GM12872 (cell line): ENCODE measurements at regions not wholly inside any gene's neighbourhood (a gene's known extent, or its start where the extent isn't known, plus 50 kb on each side); places are given as distances from the start of the nearest gene placed in this dataset.

Source experiments
- TF ChIP-seq, protein P1 (sequence below): IDR thresholded peaks from 3 replicates; pipeline ENCODE4 v1.5.1; 2011; ENCODE audit warnings: low read depth, mild to moderate bottlenecking, low read length, moderate library complexity; ENCODE audit not compliant: insufficient read depth

DNA sequence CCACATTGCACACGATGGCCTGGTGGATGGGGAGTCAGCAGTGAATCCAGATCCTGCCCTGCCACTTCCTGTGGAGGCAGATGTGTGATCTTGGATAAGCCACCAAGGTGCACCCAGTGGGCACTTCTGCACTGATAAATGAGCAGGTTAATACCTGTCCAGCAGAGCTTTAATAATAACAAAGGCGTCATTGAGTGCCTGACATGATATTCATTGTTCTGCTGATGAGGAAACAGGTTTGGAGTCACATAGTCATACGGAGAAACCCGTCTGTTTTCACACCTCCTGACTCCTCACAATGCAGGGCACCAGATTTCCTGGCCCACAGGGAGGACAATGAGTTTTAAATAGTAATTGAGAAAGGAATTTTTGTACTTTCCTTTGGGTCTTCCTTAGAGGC, 324.6 kb upstream of the CDH5 start:
- TF ChIP-seq, protein P1, sequence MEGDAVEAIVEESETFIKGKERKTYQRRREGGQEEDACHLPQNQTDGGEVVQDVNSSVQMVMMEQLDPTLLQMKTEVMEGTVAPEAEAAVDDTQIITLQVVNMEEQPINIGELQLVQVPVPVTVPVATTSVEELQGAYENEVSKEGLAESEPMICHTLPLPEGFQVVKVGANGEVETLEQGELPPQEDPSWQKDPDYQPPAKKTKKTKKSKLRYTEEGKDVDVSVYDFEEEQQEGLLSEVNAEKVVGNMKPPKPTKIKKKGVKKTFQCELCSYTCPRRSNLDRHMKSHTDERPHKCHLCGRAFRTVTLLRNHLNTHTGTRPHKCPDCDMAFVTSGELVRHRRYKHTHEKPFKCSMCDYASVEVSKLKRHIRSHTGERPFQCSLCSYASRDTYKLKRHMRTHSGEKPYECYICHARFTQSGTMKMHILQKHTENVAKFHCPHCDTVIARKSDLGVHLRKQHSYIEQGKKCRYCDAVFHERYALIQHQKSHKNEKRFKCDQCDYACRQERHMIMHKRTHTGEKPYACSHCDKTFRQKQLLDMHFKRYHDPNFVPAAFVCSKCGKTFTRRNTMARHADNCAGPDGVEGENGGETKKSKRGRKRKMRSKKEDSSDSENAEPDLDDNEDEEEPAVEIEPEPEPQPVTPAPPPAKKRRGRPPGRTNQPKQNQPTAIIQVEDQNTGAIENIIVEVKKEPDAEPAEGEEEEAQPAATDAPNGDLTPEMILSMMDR: no peak

DNA sequence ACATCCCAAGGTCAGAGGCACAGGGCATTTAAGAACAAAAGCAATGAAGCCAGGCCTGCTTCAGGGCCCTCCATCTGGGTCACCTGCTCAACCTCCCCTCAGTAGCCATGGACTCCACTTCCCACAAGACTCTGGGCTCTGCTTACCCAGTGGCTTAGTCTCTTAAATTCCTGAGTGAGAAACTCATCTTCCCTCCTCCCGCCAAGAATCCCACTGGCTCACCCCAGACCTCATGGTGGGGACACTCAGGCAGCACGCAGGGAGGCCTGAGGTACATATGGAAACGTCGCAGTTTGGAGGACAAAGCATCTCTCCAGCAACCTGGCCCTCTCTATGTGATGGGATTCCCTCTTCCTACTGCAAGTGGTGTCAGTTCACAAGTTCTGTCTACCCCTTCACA, 326.7 kb upstream of the CDH5 start:
- TF ChIP-seq, protein P1: no peak

DNA sequence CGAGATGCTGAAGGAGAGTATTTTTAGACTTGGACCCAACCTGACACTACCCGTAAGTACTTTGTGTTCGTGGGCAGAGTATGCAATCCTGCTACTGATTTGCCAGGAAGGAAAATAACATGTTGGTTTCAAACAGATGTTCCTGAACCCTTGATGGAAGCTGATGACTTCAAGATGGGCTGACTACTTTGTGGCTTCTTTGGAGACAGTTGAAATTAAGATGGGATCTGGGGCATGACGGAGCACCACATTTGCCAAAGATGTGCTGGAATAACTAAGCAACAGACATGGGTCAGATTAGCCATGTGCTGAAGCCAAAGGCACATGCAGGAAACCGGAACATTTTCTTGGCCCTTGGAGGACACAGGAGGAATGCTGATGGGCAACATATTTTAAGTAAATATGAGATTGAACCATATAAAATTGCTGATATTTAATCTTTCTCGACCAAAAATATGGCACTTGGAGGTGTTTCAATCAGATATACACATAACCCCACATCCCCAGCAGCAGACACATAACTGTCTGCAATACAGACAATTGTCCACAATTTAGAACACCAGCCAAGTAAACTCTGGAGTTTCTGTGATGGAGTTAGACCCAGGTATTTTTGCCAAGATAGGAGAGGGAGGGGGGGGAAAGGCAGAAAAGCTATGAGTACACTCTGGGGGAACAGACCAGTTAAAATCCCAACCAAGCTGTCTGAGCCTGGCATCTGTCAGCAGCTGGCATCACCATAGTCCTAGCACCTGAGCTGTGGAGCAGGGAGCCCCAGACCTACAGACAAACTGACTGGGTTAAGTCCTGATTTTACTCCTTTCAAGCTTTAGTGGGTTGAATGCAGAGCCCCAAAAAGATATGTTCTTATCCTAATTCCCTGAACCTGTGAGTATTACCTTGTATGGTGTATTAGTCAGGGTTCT, 329.4 kb upstream of the CDH5 start:
- TF ChIP-seq, protein P1: no peak

DNA sequence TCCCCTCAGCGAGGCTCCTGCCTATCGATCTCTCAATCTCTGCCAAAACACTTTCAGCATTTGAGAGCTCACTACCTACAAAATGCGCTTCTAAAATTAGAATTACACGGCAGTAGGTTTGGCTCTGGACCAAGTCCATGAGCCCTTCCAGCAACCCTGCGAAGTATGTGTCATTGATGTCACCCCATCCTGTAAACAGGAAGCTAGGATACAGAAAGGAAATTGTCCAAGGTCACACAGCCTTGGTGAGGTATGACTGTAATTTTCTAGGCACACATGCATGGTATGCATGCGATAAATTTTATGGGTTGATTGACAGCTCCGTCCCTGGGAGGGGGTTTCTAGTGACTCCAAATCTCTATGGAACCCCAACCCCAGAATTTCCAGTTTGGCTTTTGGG, 330.3 kb upstream of the CDH5 start:
- TF ChIP-seq, protein P1: no peak

DNA sequence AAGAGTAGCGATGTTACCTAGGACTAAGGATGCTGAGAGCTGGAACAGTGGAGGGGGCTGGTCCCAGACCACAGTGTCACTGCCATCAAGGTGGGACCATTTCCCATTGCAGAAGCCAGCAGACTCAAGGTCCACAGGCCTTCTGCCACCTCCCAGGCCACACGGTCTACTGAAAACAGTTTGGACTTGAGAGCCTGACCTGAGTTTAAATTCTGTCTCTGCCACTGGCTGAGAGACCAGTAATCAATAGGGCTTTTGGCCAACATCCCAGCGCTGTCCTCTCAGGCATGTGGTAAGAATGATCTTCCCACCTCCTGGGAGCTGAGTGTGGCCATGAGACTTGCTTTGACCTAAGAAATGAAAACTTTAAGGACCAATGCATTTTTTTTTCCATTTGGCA, 331.4 kb upstream of the CDH5 start:
- TF ChIP-seq, protein P1: no peak

DNA sequence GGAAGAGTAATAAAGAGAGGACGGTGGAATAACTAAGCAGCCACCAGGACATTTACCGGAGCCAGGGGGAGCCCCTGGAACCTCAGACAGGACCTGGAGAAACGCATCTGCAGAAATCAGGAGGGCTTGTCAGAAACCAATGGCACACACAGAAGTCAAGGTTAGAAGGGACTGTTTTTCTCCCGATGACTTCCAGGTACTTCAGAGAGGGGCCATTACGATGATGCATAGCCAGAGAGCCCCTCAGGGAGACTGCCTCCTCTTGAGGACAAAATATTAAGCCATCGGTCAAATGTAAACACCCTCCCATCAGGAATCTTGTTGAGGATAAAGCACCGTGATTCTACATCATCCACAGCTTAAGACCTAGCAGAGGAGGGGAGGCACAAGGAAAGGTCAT, 333.6 kb upstream of the CDH5 start:
- TF ChIP-seq, protein P1: no peak

DNA sequence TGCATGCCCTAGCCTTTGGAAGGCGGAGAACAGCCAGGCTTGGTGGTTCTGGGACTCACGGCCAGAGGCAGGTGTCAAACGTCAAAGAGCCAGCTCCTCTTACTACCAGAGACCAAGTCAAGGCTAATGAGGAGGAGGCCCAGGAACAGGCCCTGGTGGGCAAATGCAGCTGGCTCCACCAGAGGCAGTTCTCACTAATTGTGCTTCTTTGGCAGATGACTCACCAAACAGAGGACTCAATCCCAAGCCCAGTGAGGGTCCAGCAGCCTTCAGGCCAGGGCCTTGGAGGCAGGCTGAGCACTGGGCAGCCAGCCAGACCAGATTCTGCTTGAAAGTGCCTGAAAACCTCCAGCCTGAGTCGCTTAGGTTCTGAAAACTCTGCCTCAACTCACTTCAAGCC, 336.5 kb upstream of the CDH5 start:
- TF ChIP-seq, protein P1: no peak
